ENCODE measurements at regions not wholly inside any gene's neighbourhood (a gene's known extent, or its start where the extent isn't known, plus 50 kb on each side); places are given as distances from the start of the nearest gene placed in this dataset.
A peak's percentile ranks its signal among the peaks of the same experiment; 100 is the strongest.

GRCh38 chr14:50039734-50040400 is 76.5 kb downstream of the VCPKMT start:
- Histone ChIP-seq H3K4me2 (no peak overlapping the region), H3K4me3 (no peak overlapping the region), H3K4me1 (ENCODE audit: insufficient read depth) (no peaks in the 10 kb centered on the region; the same call in 1 of the 2 replicates), H3K79me2 (replicated peaks; ENCODE audit: insufficient read depth) (no peaks in the 10 kb centered on the region), H2AFZ (no peak overlapping the region; the same call in 1 of the 2 replicates), H3K9me2 (ENCODE audit: insufficient read depth) (peaks cover 5% of the 10 kb centered on the region; the same call in 1 of the 2 replicates), H3F3A (replicated peaks; ENCODE audit: low read depth) (no peaks in the 10 kb centered on the region), H3K36me3 (ENCODE audit: insufficient read depth) (no peaks in the 10 kb centered on the region), H3K27me3 (ENCODE audit: insufficient read depth) (no peaks in the 10 kb centered on the region), H4K20me1 (replicated peaks; ENCODE audit: insufficient read depth) (no peaks in the 10 kb centered on the region), H3K27ac (ENCODE audit: low read depth) (no peak overlapping the region)
- Mint-ChIP-seq H3K27ac (no peak overlapping the region), H3K4me3 (no peak overlapping the region), H3K36me3 (ENCODE audit: low read depth) (no peaks in the 10 kb centered on the region), H3K4me1 (no peaks in the 10 kb centered on the region), H3K9me3 (no peaks in the 10 kb centered on the region), H3K27me3 (ENCODE audit: insufficient read depth, low read depth, poor library complexity) (peaks cover 3% of the 10 kb centered on the region)
- ATAC-seq = no peak
- TF ChIP-seq EZH2 (IDR thresholded peaks at IDR 0.05; ENCODE audit: low read depth, unreplicated experiment) (no peak), REST (IDR thresholded peaks at IDR 0.05; ENCODE audit: unreplicated experiment) (no peak), NANOG (IDR thresholded peaks at IDR 0.05; ENCODE audit: borderline replicate concordance) (no peak), CTCF (conservative IDR thresholded peaks at IDR 0.05; ENCODE audit: low read depth in 2 of 2) (no peak), ZNF114 (CRISPR knock-in tag; IDR thresholded peaks at IDR 0.05) (no peak), JUNB (IDR thresholded peaks at IDR 0.05; ENCODE audit: unreplicated experiment) (no peak), STAT1 (IDR thresholded peaks at IDR 0.05; ENCODE audit: unreplicated experiment) (no peak), CREB1 (CRISPR knock-in tag; IDR thresholded peaks at IDR 0.05; ENCODE audit: low read depth) (no peak), ZNF331 (CRISPR knock-in tag; IDR thresholded peaks at IDR 0.05; ENCODE audit: low read depth) (no peak)
- no peak for DNase-seq (ENCODE audit: low spot score)

- H2AFZ ChIP-seq = peak overlapping the region; percentile 47
- no peak for TF ChIP-seq STAT1 (IDR thresholded peaks at IDR 0.05; ENCODE audit: unreplicated experiment)
- no peak for TF ChIP-seq ZNF462 (CRISPR knock-in tag; IDR thresholded peaks at IDR 0.05)
- TF ChIP-seq ZNF114 (CRISPR knock-in tag; IDR thresholded peaks at IDR 0.05) = no peak
Measured at GRCh38 chr14:50040401-50040775, 76.0 kb downstream of the VCPKMT start.

More at GRCh38 chr14:50040401-50040775, 76.0 kb downstream of the VCPKMT start:
- DNase-seq (ENCODE audit: low spot score) (no peak), ATAC-seq (no peak)
- Mint-ChIP-seq H3K4me1 (peaks cover 3% of the 10 kb centered on the region; the same call in 1 of the 3 replicates), H3K27me3 (ENCODE audit: insufficient read depth, low read depth, poor library complexity) (peaks cover 3% of the 10 kb centered on the region), H3K9me3 (no peaks in the 10 kb centered on the region), H3K36me3 (ENCODE audit: low read depth) (no peaks in the 10 kb centered on the region), H3K4me3 (no peak overlapping the region), H3K27ac (no peak overlapping the region)
- Histone ChIP-seq H3K4me3 (no peak overlapping the region), H3K9me2 (ENCODE audit: insufficient read depth) (peaks cover 5% of the 10 kb centered on the region; the same call in 1 of the 2 replicates), H3K4me2 (no peak overlapping the region), H3K27ac (ENCODE audit: low read depth) (no peak overlapping the region), H3K79me2 (replicated peaks; ENCODE audit: insufficient read depth) (no peaks in the 10 kb centered on the region), H3K4me1 (ENCODE audit: insufficient read depth) (no peaks in the 10 kb centered on the region; the same call in 1 of the 2 replicates), H3K36me3 (ENCODE audit: insufficient read depth) (no peaks in the 10 kb centered on the region), H4K20me1 (replicated peaks; ENCODE audit: insufficient read depth) (no peaks in the 10 kb centered on the region), H3K27me3 (ENCODE audit: insufficient read depth) (no peaks in the 10 kb centered on the region), H3F3A (replicated peaks; ENCODE audit: low read depth) (no peaks in the 10 kb centered on the region)

All from GM23338 (cell line).